ENCODE measurements at regions not wholly inside any gene's neighbourhood (a gene's known extent, or its start where the extent isn't known, plus 50 kb on each side); places are given as distances from the start of the nearest gene placed in this dataset.

DNA sequence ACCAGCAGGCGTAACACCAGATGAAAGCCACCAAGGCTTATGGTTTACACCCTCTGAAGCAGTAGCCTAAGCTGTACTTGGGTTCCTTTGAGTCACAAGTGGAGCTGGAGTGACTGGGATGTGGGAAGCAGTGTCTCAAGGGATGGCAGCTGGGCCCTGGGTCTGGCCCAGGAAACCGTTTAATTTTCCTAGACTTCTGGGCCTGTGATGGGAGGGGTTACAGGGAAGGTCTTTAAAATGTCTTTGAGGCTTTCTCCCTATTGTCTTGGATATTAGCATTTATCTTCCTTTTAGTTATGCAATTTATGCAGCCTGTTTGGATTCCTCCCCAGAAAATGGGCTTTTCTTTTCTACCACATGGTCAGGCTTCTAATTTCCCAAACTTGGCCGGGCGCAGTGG is 568.2 kb downstream of the ANKRD7 start:
- Histone ChIP-seq H3K27ac (ENCODE audit: low read length, poor library complexity, severe bottlenecking) (no peak overlapping the region), H3K4me3 (ENCODE audit: insufficient read depth in 1 of 2, low read depth in 1 of 2, low read length in 2 of 2) (no peak overlapping the region), H3K4me2 (ENCODE audit: low read length, poor library complexity, severe bottlenecking) (no peak overlapping the region), H3K36me3 (ENCODE audit: control insufficient read depth in 1 of 2, insufficient read depth in 2 of 2, low read depth in 1 of 2, low read length in 2 of 2) (no peaks in the 10 kb centered on the region), H3K18ac (ENCODE audit: low read depth in 1 of 2, low read length in 2 of 2) (no peak overlapping the region), H4K8ac (ENCODE audit: low read length) (no peak overlapping the region), H3K79me1 (replicated peaks; ENCODE audit: low read length, poor library complexity, severe bottlenecking) (no peaks in the 10 kb centered on the region), H3K4me1 (ENCODE audit: control insufficient read depth, insufficient read depth, low read depth, low read length) (no peaks in the 10 kb centered on the region), H2BK120ac (ENCODE audit: low read depth, low read length) (no peak overlapping the region), H3K14ac (ENCODE audit: low read length in 2 of 2) (no peak overlapping the region), H2AFZ (ENCODE audit: low read depth, low read length) (no peak overlapping the region), H2BK5ac (ENCODE audit: low read depth, low read length, poor library complexity, severe bottlenecking) (no peak overlapping the region), H3K9ac (ENCODE audit: low read length) (no peak overlapping the region), H2BK12ac (ENCODE audit: low read length in 2 of 2) (no peak overlapping the region), H2AK5ac (ENCODE audit: low read length, severe bottlenecking) (no peak overlapping the region), H3K4ac (ENCODE audit: low read depth in 1 of 2, low read length in 2 of 2) (no peak overlapping the region), H4K91ac (ENCODE audit: low read length) (no peak overlapping the region), H2BK15ac (ENCODE audit: low read depth, poor library complexity, severe bottlenecking) (no peak overlapping the region), H3K23ac (ENCODE audit: low read length in 2 of 2) (no peak overlapping the region), H3K27me3 (ENCODE audit: control insufficient read depth in 1 of 2, insufficient read depth in 1 of 2, low read length in 2 of 2) (no peaks in the 10 kb centered on the region), H3K9me3 (ENCODE audit: control insufficient read depth, low read length) (no peaks in the 10 kb centered on the region)
- no peak for DNase-seq
- 84% methylated on average over 4 of the region's 4 CpGs for WGBS

DNA sequence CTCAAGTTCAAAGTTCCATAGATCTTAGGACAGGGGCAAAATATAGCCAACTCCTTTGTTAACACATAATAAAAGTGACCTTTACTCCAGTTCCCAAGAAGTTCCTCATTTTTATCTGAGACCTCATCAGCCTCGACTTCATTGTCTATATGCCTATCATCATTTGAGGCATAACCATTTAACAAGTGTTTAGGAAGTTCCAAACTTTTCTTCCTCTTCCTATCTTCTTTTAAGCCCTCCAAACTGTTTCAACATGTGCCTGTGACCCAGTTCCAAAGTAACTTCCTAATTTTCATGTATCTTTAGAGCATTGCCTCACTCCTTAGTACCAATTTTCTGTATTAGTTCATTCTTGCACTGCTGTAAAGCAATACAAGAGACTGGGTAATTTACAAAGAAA is 569.1 kb downstream of the ANKRD7 start:
- no peak overlapping the region for H2AFZ ChIP-seq (ENCODE audit: low read depth, low read length)
- H2BK120ac ChIP-seq (ENCODE audit: low read depth, low read length): no peak overlapping the region
- H3K4me3 ChIP-seq (ENCODE audit: insufficient read depth in 1 of 2, low read depth in 1 of 2, low read length in 2 of 2): no peak overlapping the region
- no peak overlapping the region for H3K14ac ChIP-seq (ENCODE audit: low read length in 2 of 2)
- 85% methylated on average over 1 of the region's 1 CpG for WGBS
- H3K23ac ChIP-seq (ENCODE audit: low read length in 2 of 2): no peak overlapping the region
- H3K4me1 ChIP-seq (ENCODE audit: control insufficient read depth, insufficient read depth, low read depth, low read length): no peaks in the 10 kb centered on the region
- no peak overlapping the region for H2AK5ac ChIP-seq (ENCODE audit: low read length, severe bottlenecking)
- H3K18ac ChIP-seq (ENCODE audit: low read depth in 1 of 2, low read length in 2 of 2): no peak overlapping the region
- no peaks in the 10 kb centered on the region for H3K79me1 ChIP-seq (replicated peaks; ENCODE audit: low read length, poor library complexity, severe bottlenecking)
- H4K91ac ChIP-seq (ENCODE audit: low read length): no peak overlapping the region
- no peaks in the 10 kb centered on the region for H3K9me3 ChIP-seq (ENCODE audit: control insufficient read depth, low read length)
- H2BK12ac ChIP-seq (ENCODE audit: low read length in 2 of 2): no peak overlapping the region
- no peaks in the 10 kb centered on the region for H3K36me3 ChIP-seq (ENCODE audit: control insufficient read depth in 1 of 2, insufficient read depth in 2 of 2, low read depth in 1 of 2, low read length in 2 of 2)
- H3K27ac ChIP-seq (ENCODE audit: low read length, poor library complexity, severe bottlenecking): no peak overlapping the region
- no peak overlapping the region for H3K4ac ChIP-seq (ENCODE audit: low read depth in 1 of 2, low read length in 2 of 2)
- no peak overlapping the region for H4K8ac ChIP-seq (ENCODE audit: low read length)
- no peak for DNase-seq
- H2BK15ac ChIP-seq (ENCODE audit: low read depth, poor library complexity, severe bottlenecking): no peak overlapping the region
- H3K9ac ChIP-seq (ENCODE audit: low read length): no peak overlapping the region
- no peaks in the 10 kb centered on the region for H3K27me3 ChIP-seq (ENCODE audit: control insufficient read depth in 1 of 2, insufficient read depth in 1 of 2, low read length in 2 of 2)
- no peak overlapping the region for H3K4me2 ChIP-seq (ENCODE audit: low read length, poor library complexity, severe bottlenecking)
- H2BK5ac ChIP-seq (ENCODE audit: low read depth, low read length, poor library complexity, severe bottlenecking): no peak overlapping the region

DNA sequence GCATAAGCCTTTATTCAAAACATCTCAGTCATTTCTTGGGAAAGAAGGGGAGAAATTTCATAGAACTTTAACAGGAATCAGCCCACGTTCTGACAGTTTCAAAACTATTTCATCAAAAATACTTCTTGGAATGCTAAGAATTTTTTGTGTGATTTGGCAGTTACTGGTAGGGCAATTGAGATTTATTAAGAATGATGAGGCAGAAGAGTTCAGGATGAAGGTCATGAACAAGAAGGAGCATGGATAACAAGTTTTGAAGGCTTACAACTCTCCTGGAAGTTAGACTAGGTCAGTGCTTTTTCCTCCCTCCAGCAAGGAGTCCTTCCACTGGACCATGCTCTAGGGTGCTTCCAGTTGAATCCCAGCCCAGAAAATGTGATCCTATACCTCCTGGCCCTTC is 569.9 kb downstream of the ANKRD7 start:
- no peak overlapping the region for H3K27ac ChIP-seq (ENCODE audit: low read length, poor library complexity, severe bottlenecking)
- H3K23ac ChIP-seq (ENCODE audit: low read length in 2 of 2): no peak overlapping the region
- no peaks in the 10 kb centered on the region for H3K27me3 ChIP-seq (ENCODE audit: control insufficient read depth in 1 of 2, insufficient read depth in 1 of 2, low read length in 2 of 2)
- H2BK5ac ChIP-seq (ENCODE audit: low read depth, low read length, poor library complexity, severe bottlenecking): no peak overlapping the region
- H3K4ac ChIP-seq (ENCODE audit: low read depth in 1 of 2, low read length in 2 of 2): no peak overlapping the region
- no peak overlapping the region for H3K14ac ChIP-seq (ENCODE audit: low read length in 2 of 2)
- no peak overlapping the region for H4K8ac ChIP-seq (ENCODE audit: low read length)
- no peaks in the 10 kb centered on the region for H3K4me1 ChIP-seq (ENCODE audit: control insufficient read depth, insufficient read depth, low read depth, low read length)
- H2BK120ac ChIP-seq (ENCODE audit: low read depth, low read length): no peak overlapping the region
- H3K4me3 ChIP-seq (ENCODE audit: insufficient read depth in 1 of 2, low read depth in 1 of 2, low read length in 2 of 2): no peak overlapping the region
- H3K18ac ChIP-seq (ENCODE audit: low read depth in 1 of 2, low read length in 2 of 2): no peak overlapping the region
- H2AFZ ChIP-seq (ENCODE audit: low read depth, low read length): no peak overlapping the region
- H3K36me3 ChIP-seq (ENCODE audit: control insufficient read depth in 1 of 2, insufficient read depth in 2 of 2, low read depth in 1 of 2, low read length in 2 of 2): no peaks in the 10 kb centered on the region
- no peaks in the 10 kb centered on the region for H3K79me1 ChIP-seq (replicated peaks; ENCODE audit: low read length, poor library complexity, severe bottlenecking)
- no peak overlapping the region for H4K91ac ChIP-seq (ENCODE audit: low read length)
- H2BK15ac ChIP-seq (ENCODE audit: low read depth, poor library complexity, severe bottlenecking): no peak overlapping the region
- no CpG with 5 or more reads among the region's 1 CpG for WGBS
- no peak overlapping the region for H3K9ac ChIP-seq (ENCODE audit: low read length)
- no peak overlapping the region for H2AK5ac ChIP-seq (ENCODE audit: low read length, severe bottlenecking)
- H3K4me2 ChIP-seq (ENCODE audit: low read length, poor library complexity, severe bottlenecking): no peak overlapping the region
- H3K9me3 ChIP-seq (ENCODE audit: control insufficient read depth, low read length): no peaks in the 10 kb centered on the region
- DNase-seq: no peak
- H2BK12ac ChIP-seq (ENCODE audit: low read length in 2 of 2): no peak overlapping the region

DNA sequence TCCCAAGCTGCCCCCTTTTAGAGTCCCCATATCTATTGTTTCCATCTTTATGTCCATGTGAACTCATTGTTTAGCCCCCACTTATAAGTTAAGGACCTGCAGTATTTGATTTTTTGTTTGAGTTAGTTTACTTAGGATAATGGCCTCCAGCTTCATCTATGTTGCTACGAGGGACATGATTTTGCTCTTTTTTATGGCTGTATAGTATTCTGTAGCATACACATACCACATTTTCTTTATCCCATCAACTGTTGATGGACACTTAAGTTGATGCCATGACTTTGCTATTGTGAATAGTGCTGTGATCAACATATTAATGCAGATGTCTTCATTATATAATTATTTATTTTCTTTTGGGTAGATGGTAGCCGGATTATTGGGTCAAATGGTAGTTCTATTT is 576.9 kb downstream of the ANKRD7 start:
- no peak overlapping the region for H3K27ac ChIP-seq (ENCODE audit: low read length, poor library complexity, severe bottlenecking)
- H3K4ac ChIP-seq (ENCODE audit: low read depth in 1 of 2, low read length in 2 of 2): no peak overlapping the region
- H2BK120ac ChIP-seq (ENCODE audit: low read depth, low read length): no peak overlapping the region
- no peak overlapping the region for H4K8ac ChIP-seq (ENCODE audit: low read length)
- H3K79me1 ChIP-seq (replicated peaks; ENCODE audit: low read length, poor library complexity, severe bottlenecking): no peaks in the 10 kb centered on the region
- H3K14ac ChIP-seq (ENCODE audit: low read length in 2 of 2): no peak overlapping the region
- H3K9ac ChIP-seq (ENCODE audit: low read length): no peak overlapping the region
- no peak overlapping the region for H2BK12ac ChIP-seq (ENCODE audit: low read length in 2 of 2)
- no peak overlapping the region for H3K18ac ChIP-seq (ENCODE audit: low read depth in 1 of 2, low read length in 2 of 2)
- H2AFZ ChIP-seq (ENCODE audit: low read depth, low read length): no peak overlapping the region
- no peaks in the 10 kb centered on the region for H3K27me3 ChIP-seq (ENCODE audit: control insufficient read depth in 1 of 2, insufficient read depth in 1 of 2, low read length in 2 of 2)
- DNase-seq: no peak
- no CpG with 5 or more reads among the region's 2 CpGs for WGBS
- H3K4me1 ChIP-seq (ENCODE audit: control insufficient read depth, insufficient read depth, low read depth, low read length): no peaks in the 10 kb centered on the region
- H3K4me3 ChIP-seq (ENCODE audit: insufficient read depth in 1 of 2, low read depth in 1 of 2, low read length in 2 of 2): no peak overlapping the region
- H3K9me3 ChIP-seq (ENCODE audit: control insufficient read depth, low read length): no peaks in the 10 kb centered on the region
- no peak overlapping the region for H4K91ac ChIP-seq (ENCODE audit: low read length)
- H2AK5ac ChIP-seq (ENCODE audit: low read length, severe bottlenecking): no peak overlapping the region
- no peak overlapping the region for H3K4me2 ChIP-seq (ENCODE audit: low read length, poor library complexity, severe bottlenecking)
- no peak overlapping the region for H2BK5ac ChIP-seq (ENCODE audit: low read depth, low read length, poor library complexity, severe bottlenecking)
- H2BK15ac ChIP-seq (ENCODE audit: low read depth, poor library complexity, severe bottlenecking): no peak overlapping the region
- no peak overlapping the region for H3K23ac ChIP-seq (ENCODE audit: low read length in 2 of 2)
- H3K36me3 ChIP-seq (ENCODE audit: control insufficient read depth in 1 of 2, insufficient read depth in 2 of 2, low read depth in 1 of 2, low read length in 2 of 2): no peaks in the 10 kb centered on the region

All from mesenchymal stem cell (in vitro differentiated cells and primary cell).